ENCODE measurements at regions not wholly inside any gene's neighbourhood (a gene's known extent, or its start where the extent isn't known, plus 50 kb on each side); places are given as distances from the start of the nearest gene placed in this dataset.

DNA sequence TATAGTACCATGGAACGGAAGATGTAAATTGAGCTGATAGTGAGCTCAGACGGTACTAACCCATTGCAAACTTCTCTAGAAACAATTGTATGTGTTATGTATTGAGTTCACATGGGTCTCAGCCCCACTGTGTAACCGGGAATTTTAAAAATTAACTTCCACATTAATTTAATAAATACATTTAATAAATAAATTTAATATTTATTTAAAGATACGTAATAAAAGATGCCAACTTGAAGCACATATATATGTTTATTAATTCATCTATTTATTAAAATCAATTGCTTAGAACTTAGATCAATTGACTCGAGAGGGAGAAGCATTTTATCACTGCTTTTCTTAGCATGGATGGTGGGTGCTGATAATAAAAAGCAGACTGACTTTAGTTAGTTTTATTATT, 170.1 kb upstream of the NPVF start:
- no peaks in the 10 kb centered on the region for H3K27me3 ChIP-seq (replicated peaks)

GRCh38 chr7:25399000-25399750, 170.9 kb upstream of the NPVF start:
- DNase-seq: no peak
- in situ Hi-C loops (cut with HindIII; ENCODE audit: low pct_ligation_motif_present, low sequenced_read_pairs): no loop called here
- no peak overlapping the region for H3K27ac ChIP-seq
- no peak overlapping the region for H3K4me3 ChIP-seq (ENCODE audit: low read depth, low read length)
- TF ChIP-seq, protein P1, sequence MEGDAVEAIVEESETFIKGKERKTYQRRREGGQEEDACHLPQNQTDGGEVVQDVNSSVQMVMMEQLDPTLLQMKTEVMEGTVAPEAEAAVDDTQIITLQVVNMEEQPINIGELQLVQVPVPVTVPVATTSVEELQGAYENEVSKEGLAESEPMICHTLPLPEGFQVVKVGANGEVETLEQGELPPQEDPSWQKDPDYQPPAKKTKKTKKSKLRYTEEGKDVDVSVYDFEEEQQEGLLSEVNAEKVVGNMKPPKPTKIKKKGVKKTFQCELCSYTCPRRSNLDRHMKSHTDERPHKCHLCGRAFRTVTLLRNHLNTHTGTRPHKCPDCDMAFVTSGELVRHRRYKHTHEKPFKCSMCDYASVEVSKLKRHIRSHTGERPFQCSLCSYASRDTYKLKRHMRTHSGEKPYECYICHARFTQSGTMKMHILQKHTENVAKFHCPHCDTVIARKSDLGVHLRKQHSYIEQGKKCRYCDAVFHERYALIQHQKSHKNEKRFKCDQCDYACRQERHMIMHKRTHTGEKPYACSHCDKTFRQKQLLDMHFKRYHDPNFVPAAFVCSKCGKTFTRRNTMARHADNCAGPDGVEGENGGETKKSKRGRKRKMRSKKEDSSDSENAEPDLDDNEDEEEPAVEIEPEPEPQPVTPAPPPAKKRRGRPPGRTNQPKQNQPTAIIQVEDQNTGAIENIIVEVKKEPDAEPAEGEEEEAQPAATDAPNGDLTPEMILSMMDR (IDR thresholded peaks at IDR 0.05; ENCODE audit: low read depth, low read length, missing control alignments): no peak
- H3K27me3 ChIP-seq (replicated peaks): no peaks in the 10 kb centered on the region
- no peaks in the 10 kb centered on the region for H3K36me3 ChIP-seq (replicated peaks)

More for the DNA sequence above, 170.1 kb upstream of the NPVF start:
- Histone ChIP-seq H3K36me3 (replicated peaks) (no peaks in the 10 kb centered on the region), H3K27ac (no peak overlapping the region), H3K4me3 (ENCODE audit: low read depth, low read length) (no peak overlapping the region)
- in situ Hi-C loops (cut with HindIII; ENCODE audit: low pct_ligation_motif_present, low sequenced_read_pairs): no loop called here
- DNase-seq: no peak
- TF ChIP-seq, protein P1 (IDR thresholded peaks at IDR 0.05; ENCODE audit: low read depth, low read length, missing control alignments): no peak

- in situ Hi-C loops (cut with HindIII; ENCODE audit: low pct_ligation_motif_present, low sequenced_read_pairs): no loop called here
- DNase-seq: no peak
- Histone ChIP-seq H3K27ac (no peak overlapping the region), H3K36me3 (replicated peaks) (no peaks in the 10 kb centered on the region), H3K27me3 (replicated peaks) (no peaks in the 10 kb centered on the region), H3K4me3 (ENCODE audit: low read depth, low read length) (no peak overlapping the region)
- TF ChIP-seq, protein P1 (IDR thresholded peaks at IDR 0.05; ENCODE audit: low read depth, low read length, missing control alignments): no peak
These were observed 174.2 kb upstream of the NPVF start for GRCh38 chr7:25402532-25402931.

- no peak overlapping the region for H3K27ac ChIP-seq
- no peaks in the 10 kb centered on the region for H3K36me3 ChIP-seq (replicated peaks)
- no peaks in the 10 kb centered on the region for H3K27me3 ChIP-seq (replicated peaks)
- H3K4me3 ChIP-seq (ENCODE audit: low read depth, low read length): no peak overlapping the region
- in situ Hi-C loops (cut with HindIII; ENCODE audit: low pct_ligation_motif_present, low sequenced_read_pairs): no loop called here
- TF ChIP-seq, protein P1 (IDR thresholded peaks at IDR 0.05; ENCODE audit: low read depth, low read length, missing control alignments): no peak
- DNase-seq: no peak
These were observed 177.4 kb upstream of the NPVF start for GRCh38 chr7:25405736-25406135.

GRCh38 chr7:25407053-25407452, 178.8 kb upstream of the NPVF start:
- Histone ChIP-seq H3K4me3 (ENCODE audit: low read depth, low read length) (no peak overlapping the region), H3K36me3 (replicated peaks) (no peaks in the 10 kb centered on the region), H3K27me3 (replicated peaks) (no peaks in the 10 kb centered on the region), H3K27ac (no peak overlapping the region)
- DNase-seq: no peak
- TF ChIP-seq, protein P1 (IDR thresholded peaks at IDR 0.05; ENCODE audit: low read depth, low read length, missing control alignments): no peak
- in situ Hi-C loops (cut with HindIII; ENCODE audit: low pct_ligation_motif_present, low sequenced_read_pairs): no loop called here

Data from brain microvascular endothelial cell (primary cell).